Coronary artery (tissue), 2 donors: ENCODE measurements at regions not wholly inside any gene's neighbourhood (a gene's known extent, or its start where the extent isn't known, plus 50 kb on each side); places are given as distances from the start of the nearest gene placed in this dataset.

Experiments
- DNase-seq: peaks from one replicate; pipeline ENCODE4 v3.0.0-alpha.2; 2017; ENCODE audit warnings: low spot score
- H3K27ac ChIP-seq, 2 donors: fragments of 200-600 bp; sonication (generic); one replicate each; pipeline ENCODE4 v1.5.1; 2016 to 2019
- H3K4me3 ChIP-seq: fragments of 200-600 bp; sonication (generic); 2 replicates; pipeline ENCODE4 v1.5.1; 2016; ENCODE audit warnings: mild to moderate bottlenecking, moderate library complexity
- CTCF ChIP-seq: fragments of 200-600 bp; sonication (generic); IDR thresholded peaks from one replicate; pipeline ENCODE4 v1.5.1; 2019; ENCODE audit warnings: antibody characterized with exemption

- DNase-seq: no peak
- Histone ChIP-seq H3K4me3 (no peak overlapping the region), H3K27ac (no peak overlapping the region)
- no peak for TF ChIP-seq CTCF
Observed at GRCh38 chr5:33035851-33036527, 324.9 kb downstream of the NPR3 start.

DNA sequence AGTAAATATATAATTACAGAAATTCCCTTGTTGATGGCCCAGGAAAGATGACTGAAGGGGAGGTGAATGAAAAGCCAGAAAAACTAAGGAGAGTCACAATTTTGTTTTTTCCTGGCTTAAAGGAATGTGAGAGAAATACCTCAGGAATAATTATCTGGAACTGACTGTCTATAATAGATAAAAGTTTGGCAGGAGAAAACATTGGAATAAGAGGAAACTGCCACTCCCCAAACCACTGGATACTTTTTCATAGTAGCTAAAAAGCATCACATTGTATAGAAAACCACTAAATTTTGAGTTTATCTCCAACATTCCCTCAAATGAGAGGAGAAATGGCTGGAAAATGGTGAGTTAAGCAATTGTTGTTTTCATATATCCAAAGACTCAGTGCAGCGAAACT, 326.0 kb downstream of the NPR3 start:
- no peak for TF ChIP-seq CTCF
- no peak for DNase-seq
- H3K4me3 ChIP-seq: no peak overlapping the region
- H3K27ac ChIP-seq: no peak overlapping the region

- DNase-seq: no peak
Observed at GRCh38 chr5:33041586-33041985, 330.5 kb downstream of the NPR3 start.

GRCh38 chr5:33043343-33043997, 332.3 kb downstream of the NPR3 start:
- H3K27ac ChIP-seq: no peak overlapping the region
- no peak for TF ChIP-seq CTCF
- H3K4me3 ChIP-seq: no peak overlapping the region
- no peak for DNase-seq

More at GRCh38 chr5:33041586-33041985, 330.5 kb downstream of the NPR3 start:
- Histone ChIP-seq H3K4me3 (no peak overlapping the region), H3K27ac (no peak overlapping the region)
- no peak for TF ChIP-seq CTCF

DNA sequence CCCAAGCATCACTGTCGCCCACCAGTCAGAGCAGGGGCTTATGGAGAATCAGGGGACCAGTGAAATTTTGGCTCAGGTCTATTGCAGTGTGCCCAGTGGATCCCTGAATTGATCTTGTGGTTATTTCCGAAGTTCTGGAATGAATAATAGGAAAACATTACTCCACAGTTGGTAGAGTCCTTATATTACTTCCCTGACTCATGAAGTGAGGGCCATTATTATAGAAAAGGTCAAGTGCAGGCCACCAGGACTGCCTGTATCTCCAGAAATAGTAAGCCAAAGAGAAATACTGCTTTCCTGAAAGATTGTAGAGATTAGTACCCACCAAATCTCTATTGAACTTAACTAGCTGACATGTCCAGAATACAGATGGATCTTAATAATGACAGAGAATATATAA, 335.0 kb downstream of the NPR3 start:
- Histone ChIP-seq H3K27ac (no peak overlapping the region), H3K4me3 (no peak overlapping the region)
- no peak for DNase-seq
- no peak for TF ChIP-seq CTCF

- no peak overlapping the region for H3K27ac ChIP-seq
- H3K4me3 ChIP-seq: no peak overlapping the region
- TF ChIP-seq CTCF: no peak
- no peak for DNase-seq
Observed at GRCh38 chr5:33048315-33048714, 337.2 kb downstream of the NPR3 start.

GRCh38 chr5:33049298-33049697, 338.2 kb downstream of the NPR3 start:
- Histone ChIP-seq H3K27ac (peak overlapping the region in 1 of 2 donors; percentile 21), H3K4me3 (no peak overlapping the region)
- DNase-seq: no peak
- no peak for TF ChIP-seq CTCF
